GM19240 (cell line): ENCODE measurements at regions not wholly inside any gene's neighbourhood (a gene's known extent, or its start where the extent isn't known, plus 50 kb on each side); places are given as distances from the start of the nearest gene placed in this dataset.
"Not testable (repeated sequence)": the region's sequence is repeated elsewhere in the genome, so short reads cannot be mapped to it uniquely, and the experiment has no call there.

Source experiments
- DNase-seq: peaks from one replicate; pipeline ENCODE4 v3.0.0; 2011; ENCODE audit warnings: low spot score; ENCODE audit not compliant: insufficient read length

DNA sequence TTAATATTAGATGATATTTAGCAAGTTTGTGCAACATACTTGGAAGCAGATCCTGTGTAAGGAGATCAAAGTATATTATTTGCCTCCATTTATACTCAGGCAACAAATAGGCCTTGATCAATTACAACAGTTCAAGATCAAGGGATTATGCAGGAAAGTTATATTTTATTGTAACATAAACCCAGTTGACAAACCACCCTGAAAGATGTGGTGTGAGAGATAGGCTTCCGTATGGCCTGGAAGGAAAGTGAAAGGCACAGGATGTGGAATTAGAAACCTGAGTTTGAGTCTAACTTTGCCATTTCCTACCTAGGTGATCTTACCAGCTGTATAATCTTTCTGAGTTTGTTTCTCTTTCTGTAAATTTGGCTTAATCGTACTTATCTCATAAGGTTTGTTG is 284.1 kb downstream of the BMP4 start:
- no peak for DNase-seq

DNA sequence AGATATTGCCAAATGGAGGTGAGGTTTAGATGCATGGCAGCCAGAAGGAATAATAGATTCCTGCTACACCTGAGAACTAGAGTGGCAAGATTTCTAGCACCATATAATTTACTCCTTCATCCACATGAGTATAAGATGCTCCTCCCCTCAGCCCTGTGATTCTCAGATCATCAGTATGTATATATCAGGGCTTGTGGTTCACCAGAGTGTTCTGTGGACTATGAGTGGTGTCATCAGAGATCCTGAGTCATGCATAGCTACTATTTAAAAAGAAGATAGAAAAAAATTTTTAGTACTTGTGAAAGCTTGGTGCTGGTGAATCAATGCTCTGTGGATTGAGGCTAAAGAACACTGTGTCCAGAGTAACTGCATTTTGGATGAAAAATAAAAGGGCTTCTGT is 285.9 kb downstream of the BMP4 start:
- no peak for DNase-seq

GRCh38 chr14:53668897-53669296 is 287.7 kb downstream of the BMP4 start:
- no peak for DNase-seq

GRCh38 chr14:53663709-53664108 is 292.9 kb downstream of the BMP4 start:
- no peak for DNase-seq

- DNase-seq = no peak
Observed at GRCh38 chr14:53655080-53655785, 301.4 kb downstream of the BMP4 start.

DNA sequence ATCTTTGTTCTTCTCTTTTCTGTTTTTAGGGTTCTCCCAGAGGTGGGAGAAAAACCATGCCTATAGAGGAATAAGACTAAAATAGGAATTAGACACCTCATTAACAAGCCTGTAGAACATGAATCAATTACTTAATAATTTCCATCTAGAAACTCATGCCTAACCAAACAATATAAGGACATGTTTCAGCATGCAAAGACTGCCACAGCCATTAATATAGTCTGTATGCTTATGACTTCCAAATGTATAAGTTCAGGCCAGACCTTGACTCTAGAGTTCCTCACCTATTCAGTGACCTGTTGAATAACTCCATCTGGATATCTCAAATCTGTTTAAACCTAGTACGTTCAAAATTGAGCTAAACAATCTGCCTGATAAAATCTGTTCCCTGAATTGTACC is 304.6 kb downstream of the BMP4 start:
- DNase-seq = no peak

DNA sequence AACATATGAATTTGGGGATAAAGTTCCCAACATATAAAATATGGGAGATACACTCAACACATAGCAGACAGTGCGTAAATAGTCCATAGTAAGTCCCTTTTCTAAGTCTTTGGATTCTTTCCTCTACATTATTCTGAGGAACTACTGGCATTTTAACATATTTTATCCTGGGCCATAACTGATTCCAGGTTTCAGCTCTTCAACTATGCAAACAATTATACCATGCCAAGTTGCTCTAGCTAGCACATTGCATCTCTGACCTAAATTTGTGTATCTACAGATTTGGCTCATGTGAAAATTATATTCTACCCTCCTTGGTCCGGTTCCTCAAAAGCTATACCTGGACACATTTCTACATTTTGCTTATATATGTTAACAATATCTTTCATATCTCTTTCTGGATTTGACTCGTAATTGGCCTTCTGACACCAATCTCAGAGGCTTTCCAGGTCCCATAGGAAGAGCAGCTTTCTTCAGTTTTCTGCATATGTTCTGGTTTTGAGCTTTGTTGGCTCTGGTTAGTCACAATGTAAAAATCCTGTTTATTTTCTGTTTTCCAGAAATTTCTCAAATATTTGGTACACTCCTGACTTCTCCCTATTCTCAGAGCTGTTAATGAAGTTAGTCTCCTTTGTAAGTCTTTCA is 305.4 kb downstream of the BMP4 start:
- no peak for DNase-seq

DNA sequence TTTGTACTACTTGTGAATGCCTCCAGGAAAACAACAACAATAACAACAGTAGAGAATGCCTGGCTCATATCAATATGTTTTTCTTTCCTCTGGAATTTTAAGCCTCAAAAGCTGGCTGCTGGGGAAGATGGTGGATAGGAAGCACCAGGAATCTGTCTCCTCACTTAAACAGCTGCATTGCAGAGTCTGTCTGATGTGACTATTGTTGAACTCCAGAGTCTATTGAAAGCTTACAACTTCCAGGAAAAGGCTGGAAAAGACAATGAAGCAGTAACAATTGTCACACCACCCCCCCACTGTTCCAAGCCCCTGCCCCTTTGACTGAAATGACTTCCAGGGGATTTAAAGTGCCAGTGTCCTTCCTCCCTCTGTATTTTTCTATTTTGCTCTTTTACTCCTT is 309.7 kb downstream of the BMP4 start:
- DNase-seq = no peak

DNA sequence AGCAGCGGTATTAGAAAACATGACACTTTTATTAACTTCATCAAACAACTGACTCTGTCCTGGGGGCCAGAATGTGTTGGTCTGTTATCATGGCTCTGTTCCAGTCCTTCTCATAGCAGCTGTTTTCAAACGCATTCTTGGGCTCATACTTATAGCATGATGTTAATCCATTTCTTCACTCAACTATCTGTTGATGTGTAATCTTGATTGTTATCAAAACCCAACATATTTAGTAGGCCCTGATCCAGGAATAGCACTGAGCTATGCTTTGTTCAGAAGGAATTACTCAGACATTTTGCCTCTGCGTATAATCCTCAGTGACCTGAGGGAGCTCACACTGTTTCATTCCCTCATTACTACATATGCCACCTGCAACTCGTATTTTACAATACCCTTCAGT is 315.9 kb downstream of the BMP4 start:
- no peak for DNase-seq

DNA sequence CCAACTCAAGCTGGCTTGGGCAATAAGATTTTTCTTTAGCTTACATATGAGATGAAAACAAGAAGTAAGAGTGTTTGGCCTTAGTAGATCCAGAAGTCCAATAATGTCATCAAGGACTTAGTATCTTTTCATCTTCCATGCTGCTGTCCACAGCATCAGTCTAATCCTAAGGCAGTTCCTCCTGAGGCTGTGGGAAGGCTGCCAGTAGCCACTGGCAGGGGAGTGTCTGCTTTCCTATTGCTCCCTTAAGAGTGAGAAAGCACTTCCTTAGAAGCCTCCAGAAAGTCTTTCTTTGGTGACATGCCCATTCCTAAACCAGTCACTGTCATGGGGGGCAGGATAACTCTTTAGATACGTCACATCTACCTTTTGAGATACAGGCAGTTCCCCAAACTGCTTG is 317.7 kb downstream of the BMP4 start:
- no peak for DNase-seq

DNA sequence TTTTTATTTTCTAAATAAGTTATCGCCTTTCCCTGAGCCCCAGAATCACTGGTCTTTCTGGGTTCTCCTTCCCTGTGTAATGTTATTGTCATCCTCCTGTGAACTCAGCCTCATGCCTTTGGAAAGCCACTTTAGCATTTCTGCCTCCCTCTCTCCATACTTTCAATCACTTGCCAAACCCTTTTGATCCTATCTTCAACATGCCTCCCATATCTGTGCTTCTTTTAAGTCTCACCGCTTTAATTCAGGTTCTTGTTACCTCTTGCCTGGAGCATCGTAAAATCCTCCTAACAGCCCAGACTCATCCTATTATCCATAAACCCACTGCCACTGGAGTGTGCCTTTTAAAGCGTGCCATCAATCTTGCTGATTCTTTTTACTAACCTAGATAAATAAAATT is 321.8 kb downstream of the BMP4 start:
- DNase-seq = no peak

DNA sequence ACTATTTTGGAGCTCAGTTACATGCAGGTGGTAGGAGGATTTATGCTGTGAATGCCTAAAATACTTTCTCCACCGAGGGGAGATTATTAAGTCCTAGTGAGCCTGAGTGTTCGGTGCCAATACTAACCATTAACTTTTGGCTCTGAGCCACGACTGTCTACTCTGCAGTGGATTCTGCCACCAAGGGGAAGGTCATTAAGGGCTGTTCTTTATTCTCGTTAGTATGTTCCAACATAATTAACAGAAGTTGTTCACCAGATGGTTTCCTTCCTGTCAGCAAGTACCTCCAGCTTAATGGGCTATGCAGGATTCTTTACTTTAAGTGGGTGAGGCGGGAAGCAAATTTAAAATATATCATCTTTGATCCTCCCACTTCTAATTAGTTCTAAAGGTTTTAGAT is 326.3 kb downstream of the BMP4 start:
- no peak for DNase-seq

GRCh38 chr14:53628732-53629430 is 327.7 kb downstream of the BMP4 start:
- no peak for DNase-seq

- no peak for DNase-seq
Observed at GRCh38 chr14:53628261-53628660, 328.4 kb downstream of the BMP4 start.

- DNase-seq = no peak
Observed at GRCh38 chr14:53626761-53627160, 329.9 kb downstream of the BMP4 start.

DNA sequence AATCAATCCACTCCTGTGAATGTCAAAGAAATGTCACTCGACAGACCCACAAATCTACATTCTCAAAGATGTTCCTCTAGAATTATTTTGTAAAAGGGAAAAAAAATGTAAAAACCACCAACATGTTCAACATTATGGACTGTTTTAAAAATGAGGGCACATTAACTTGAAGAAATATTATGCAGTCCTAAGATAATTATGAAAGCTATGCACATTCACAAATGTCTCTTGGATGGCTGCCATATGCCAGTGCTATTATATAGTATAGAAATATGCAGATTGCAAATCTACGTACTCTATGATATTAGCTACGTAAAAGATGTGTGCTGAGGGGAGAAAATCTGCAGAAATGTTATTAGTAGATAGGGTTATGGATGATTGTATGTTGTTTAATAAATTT is 334.2 kb downstream of the BMP4 start:
- no peak for DNase-seq

- DNase-seq = no peak
Observed at GRCh38 chr14:53621921-53622320, 334.7 kb downstream of the BMP4 start.

DNA sequence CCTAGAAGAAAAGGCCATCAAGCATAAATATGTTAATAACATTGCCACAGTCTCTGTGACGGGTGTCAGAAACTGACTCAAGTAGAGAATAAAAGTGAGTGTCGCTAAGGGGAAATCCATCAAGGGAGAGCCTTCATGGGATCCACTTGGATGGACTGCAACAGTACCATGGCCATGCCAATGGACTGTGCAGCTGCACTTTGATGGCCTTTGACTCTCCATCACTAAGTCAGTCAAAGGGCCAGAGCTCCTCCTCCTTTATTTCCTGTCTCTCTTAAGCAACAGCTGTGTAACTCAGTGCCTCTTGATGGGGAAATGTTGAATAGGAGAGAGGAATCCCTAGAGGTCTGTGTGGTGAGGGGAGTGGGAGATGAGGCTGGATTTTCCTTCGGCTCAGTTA is 335.2 kb downstream of the BMP4 start:
- DNase-seq = no peak

DNA sequence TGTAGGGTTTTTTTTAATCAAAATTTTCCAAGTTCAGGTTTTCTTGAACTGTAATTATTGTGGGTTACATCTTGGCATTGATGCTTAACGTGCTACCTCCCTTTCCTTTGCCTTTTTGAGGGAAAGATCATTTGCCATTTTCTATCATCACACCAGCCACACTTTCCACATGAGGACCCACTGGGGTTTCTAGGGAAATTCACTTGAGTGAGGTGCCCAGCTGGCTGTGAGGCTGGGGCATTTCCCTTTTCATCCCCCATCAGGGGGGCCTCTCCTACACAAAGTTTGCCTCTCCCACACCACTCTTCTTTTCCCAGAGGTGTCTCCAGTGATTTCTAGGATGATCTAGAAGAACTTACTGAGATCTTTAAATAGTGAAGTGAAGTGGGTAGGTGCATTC is 335.7 kb downstream of the BMP4 start:
- DNase-seq = no peak

DNA sequence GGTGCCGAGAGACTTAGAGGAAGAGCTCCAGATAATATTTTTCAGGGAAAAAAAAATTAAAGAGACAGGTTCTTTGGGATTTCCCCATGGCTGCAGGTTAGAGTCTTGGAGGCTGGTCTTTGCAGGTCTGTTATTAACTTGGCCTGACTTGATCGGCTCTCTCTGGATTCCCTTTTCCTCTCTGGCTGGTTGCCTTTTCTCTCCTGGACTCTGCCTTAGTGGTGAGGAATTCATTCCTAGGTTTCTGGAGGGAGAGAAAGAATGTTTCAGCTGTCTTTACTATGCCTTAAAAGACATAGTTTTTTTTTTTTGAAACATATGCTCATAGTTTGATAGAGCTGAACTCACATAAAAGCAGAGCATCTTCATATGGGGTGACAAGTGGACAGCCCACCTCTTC is 336.3 kb downstream of the BMP4 start:
- DNase-seq = no peak

- no peak for DNase-seq
Observed at GRCh38 chr14:53619691-53620231, 336.9 kb downstream of the BMP4 start.

GRCh38 chr14:53616536-53616935 is 340.1 kb downstream of the BMP4 start:
- not testable (repeated sequence) for DNase-seq

GRCh38 chr14:53615252-53615651 is 341.4 kb downstream of the BMP4 start:
- no peak for DNase-seq
